ENCODE measurements at regions not wholly inside any gene's neighbourhood (a gene's known extent, or its start where the extent isn't known, plus 50 kb on each side); places are given as distances from the start of the nearest gene placed in this dataset.

- TF ChIP-seq ZFX (IDR thresholded peaks at IDR 0.05), result no peak
- TF ChIP-seq, protein P1, sequence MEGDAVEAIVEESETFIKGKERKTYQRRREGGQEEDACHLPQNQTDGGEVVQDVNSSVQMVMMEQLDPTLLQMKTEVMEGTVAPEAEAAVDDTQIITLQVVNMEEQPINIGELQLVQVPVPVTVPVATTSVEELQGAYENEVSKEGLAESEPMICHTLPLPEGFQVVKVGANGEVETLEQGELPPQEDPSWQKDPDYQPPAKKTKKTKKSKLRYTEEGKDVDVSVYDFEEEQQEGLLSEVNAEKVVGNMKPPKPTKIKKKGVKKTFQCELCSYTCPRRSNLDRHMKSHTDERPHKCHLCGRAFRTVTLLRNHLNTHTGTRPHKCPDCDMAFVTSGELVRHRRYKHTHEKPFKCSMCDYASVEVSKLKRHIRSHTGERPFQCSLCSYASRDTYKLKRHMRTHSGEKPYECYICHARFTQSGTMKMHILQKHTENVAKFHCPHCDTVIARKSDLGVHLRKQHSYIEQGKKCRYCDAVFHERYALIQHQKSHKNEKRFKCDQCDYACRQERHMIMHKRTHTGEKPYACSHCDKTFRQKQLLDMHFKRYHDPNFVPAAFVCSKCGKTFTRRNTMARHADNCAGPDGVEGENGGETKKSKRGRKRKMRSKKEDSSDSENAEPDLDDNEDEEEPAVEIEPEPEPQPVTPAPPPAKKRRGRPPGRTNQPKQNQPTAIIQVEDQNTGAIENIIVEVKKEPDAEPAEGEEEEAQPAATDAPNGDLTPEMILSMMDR (conservative IDR thresholded peaks at IDR 0.05), result no peak
Measured at GRCh38 chr14:101380940-101381339, 180.4 kb upstream of the DIO3 start.

DNA sequence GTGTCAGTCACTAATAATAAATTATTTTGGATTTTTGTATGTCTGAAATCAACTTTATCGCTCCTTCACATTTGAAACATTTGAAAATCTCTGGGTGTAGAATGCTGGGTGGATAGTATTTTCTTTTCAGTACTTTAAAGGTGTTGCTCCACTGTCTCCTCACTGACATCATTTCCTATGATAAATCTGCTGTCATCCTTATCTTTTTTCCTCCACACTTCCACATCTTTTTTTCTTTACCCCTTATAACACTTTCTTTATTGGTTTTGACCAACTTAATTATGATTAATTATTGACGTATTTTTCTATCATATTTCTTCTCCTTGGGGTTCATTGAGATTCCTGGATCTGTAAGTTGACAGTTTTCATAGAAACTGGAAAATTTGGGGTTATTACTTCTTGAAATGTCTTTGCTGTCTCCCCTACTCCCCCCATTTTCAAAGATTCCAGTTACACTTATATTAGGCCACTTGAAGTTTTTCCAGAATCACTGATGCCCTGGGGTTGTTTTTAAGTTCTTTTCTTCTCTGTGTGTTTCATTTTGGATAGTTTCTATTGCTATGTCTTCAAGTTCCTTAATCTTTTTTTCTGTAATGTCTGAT, 177.5 kb upstream of the DIO3 start:
- no peak overlapping the region for H3K27ac ChIP-seq
- TF ChIP-seq, protein P1 (conservative IDR thresholded peaks at IDR 0.05), result no peak
- no peak for TF ChIP-seq ZFX (IDR thresholded peaks at IDR 0.05)

More at GRCh38 chr14:101380940-101381339, 180.4 kb upstream of the DIO3 start:
- no peak overlapping the region for H3K27ac ChIP-seq

DNA sequence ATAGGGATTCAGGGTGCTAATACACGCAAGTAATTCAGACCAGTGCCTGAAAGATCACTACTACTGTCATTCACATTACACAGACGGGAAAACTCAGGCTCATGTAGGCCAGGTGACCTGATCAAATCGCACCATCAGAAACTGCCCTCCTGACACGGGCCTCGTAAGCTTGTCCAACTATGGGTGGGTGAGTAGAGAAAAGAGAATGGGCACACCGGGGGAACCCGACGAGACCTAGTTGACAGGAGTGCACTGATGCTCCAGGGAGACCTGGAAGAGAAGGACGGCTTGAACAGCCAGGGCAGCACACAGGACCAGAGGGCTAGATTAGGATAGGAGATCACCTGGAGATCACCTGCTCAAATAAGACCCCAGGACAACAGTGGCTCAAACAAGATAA, 166.9 kb upstream of the DIO3 start:
- TF ChIP-seq, protein P1 (conservative IDR thresholded peaks at IDR 0.05), result no peak
- TF ChIP-seq ZFX (IDR thresholded peaks at IDR 0.05), result no peak
- no peak overlapping the region for H3K27ac ChIP-seq

- no peak overlapping the region for H3K27ac ChIP-seq
- TF ChIP-seq, protein P1 (conservative IDR thresholded peaks at IDR 0.05), result no peak
- no peak for TF ChIP-seq ZFX (IDR thresholded peaks at IDR 0.05)
Measured at GRCh38 chr14:101395779-101396178, 165.5 kb upstream of the DIO3 start.

- TF ChIP-seq, protein P1 (conservative IDR thresholded peaks at IDR 0.05), result no peak
- no peak for TF ChIP-seq ZFX (IDR thresholded peaks at IDR 0.05)
Measured at GRCh38 chr14:101397206-101397605, 164.1 kb upstream of the DIO3 start.

DNA sequence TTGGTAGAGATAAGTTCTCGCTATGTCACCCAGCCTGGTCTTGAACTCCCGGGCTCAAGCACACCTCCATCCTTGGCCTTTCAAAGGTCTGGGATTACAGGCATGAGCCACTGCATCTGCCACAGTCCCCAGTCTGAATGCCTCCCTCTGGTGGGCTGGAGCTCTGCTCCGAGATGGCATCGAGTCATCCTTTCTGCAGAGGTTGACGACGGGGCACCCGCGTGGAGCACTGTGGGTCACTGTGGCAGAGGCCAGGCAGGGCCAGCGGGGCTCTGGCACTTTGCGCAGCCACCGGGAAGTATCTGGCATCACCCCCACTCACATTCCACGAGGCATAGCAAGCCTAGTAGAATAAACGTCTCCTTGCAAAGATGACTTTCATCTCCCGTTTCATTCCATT, 163.3 kb upstream of the DIO3 start:
- TF ChIP-seq, protein P1 (conservative IDR thresholded peaks at IDR 0.05), result no peak
- TF ChIP-seq ZFX (IDR thresholded peaks at IDR 0.05), result no peak

More at GRCh38 chr14:101397206-101397605, 164.1 kb upstream of the DIO3 start:
- no peak overlapping the region for H3K27ac ChIP-seq

GRCh38 chr14:101399737-101400517, 161.4 kb upstream of the DIO3 start:
- H3K27ac ChIP-seq, result no peak overlapping the region
- no peak for TF ChIP-seq ZFX (IDR thresholded peaks at IDR 0.05)
- TF ChIP-seq, protein P1 (conservative IDR thresholded peaks at IDR 0.05), result no peak

More for the DNA sequence above, 163.3 kb upstream of the DIO3 start:
- H3K27ac ChIP-seq, result no peak overlapping the region
